ENCODE measurements at regions not wholly inside any gene's neighbourhood (a gene's known extent, or its start where the extent isn't known, plus 50 kb on each side); places are given as distances from the start of the nearest gene placed in this dataset.

DNA sequence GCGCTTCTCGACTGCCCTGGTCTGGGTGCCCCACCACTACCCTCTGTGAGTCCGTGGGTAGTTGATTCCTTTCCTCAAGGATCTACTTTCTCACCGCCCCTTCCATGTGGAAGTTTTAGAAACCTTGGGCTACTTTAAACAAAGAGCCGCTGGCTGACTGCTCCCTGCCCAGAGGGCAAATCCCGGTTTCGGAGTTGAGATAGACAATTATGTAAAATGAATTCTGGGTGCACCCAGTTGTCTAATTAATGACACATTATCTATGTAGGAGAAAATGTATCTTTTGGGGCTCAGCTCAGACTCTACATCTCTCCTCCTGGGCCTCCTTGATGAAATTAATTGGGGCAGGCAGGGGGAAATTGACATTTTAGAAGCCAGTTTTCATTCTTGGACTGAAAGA lies 305.4 kb downstream of the UQCRFS1 start:
- Histone ChIP-seq H2AFZ (ENCODE audit: low read depth, low read length) (no peak overlapping the region), H3K4me3 (replicated peaks in 1 of 3; ENCODE audit: insufficient read depth in 1 of 3, low read depth in 1 of 3, low read length in 3 of 3) (no peak overlapping the region), H3K79me2 (ENCODE audit: control insufficient read depth, insufficient read depth, low read length) (no peaks in the 10 kb centered on the region), H3K4me2 (ENCODE audit: insufficient read depth, low read length) (no peak overlapping the region), H3K9ac (replicated peaks; ENCODE audit: extremely low read depth, insufficient read depth, low read length) (no peak overlapping the region), H3K36me3 (ENCODE audit: control insufficient read depth in 2 of 2, extremely low read depth in 1 of 2, insufficient read depth in 2 of 2, low read length in 2 of 2) (no peaks in the 10 kb centered on the region), H4K20me1 (replicated peaks; ENCODE audit: control insufficient read depth, extremely low read depth, insufficient read depth, low read length) (no peaks in the 10 kb centered on the region), H3K27ac (ENCODE audit: insufficient read depth, low read depth, low read length) (no peak overlapping the region), H3K4me1 (ENCODE audit: control insufficient read depth, extremely low read depth, insufficient read depth, low read length) (no peaks in the 10 kb centered on the region), H3K9me3 (replicated peaks; ENCODE audit: control insufficient read depth, insufficient read depth, low read length) (peaks cover 6% of the 10 kb centered on the region), H3K9me1 (replicated peaks; ENCODE audit: control insufficient read depth, extremely low read depth, insufficient read depth, low read length) (no peaks in the 10 kb centered on the region), H3K27me3 (ENCODE audit: control insufficient read depth in 2 of 2, insufficient read depth in 2 of 2, low read length in 2 of 2) (no peaks in the 10 kb centered on the region)
- ChIA-PET CTCF (no interaction called here), POLR2A (no interaction called here)
- no TSS peak for BruUV-seq (replicated peaks)
- TF ChIP-seq POLR2A (IDR thresholded peaks at IDR 0.05; ENCODE audit: low read depth, low read length) (no peak), MYC (IDR thresholded peaks at IDR 0.05; ENCODE audit: low read depth, low read length) (no peak), POLR2AphosphoS5 (IDR thresholded peaks at IDR 0.05; ENCODE audit: insufficient read depth, low read depth, low read length) (no peak), EZH2 (IDR thresholded peaks at IDR 0.05; ENCODE audit: borderline replicate concordance, low read depth, low read length, severe bottlenecking) (no peak), FOS (IDR thresholded peaks at IDR 0.05; ENCODE audit: borderline replicate concordance, insufficient read depth, low read length) (no peak), GATA2 (IDR thresholded peaks at IDR 0.05; ENCODE audit: insufficient read depth, insufficient read length, low read depth, low read length) (no peak)
- TF ChIP-seq, protein P1, sequence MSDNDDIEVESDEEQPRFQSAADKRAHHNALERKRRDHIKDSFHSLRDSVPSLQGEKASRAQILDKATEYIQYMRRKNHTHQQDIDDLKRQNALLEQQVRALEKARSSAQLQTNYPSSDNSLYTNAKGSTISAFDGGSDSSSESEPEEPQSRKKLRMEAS (IDR thresholded peaks at IDR 0.05; ENCODE audit: insufficient read depth, insufficient read length): no peak
- TF ChIP-seq, protein P2, sequence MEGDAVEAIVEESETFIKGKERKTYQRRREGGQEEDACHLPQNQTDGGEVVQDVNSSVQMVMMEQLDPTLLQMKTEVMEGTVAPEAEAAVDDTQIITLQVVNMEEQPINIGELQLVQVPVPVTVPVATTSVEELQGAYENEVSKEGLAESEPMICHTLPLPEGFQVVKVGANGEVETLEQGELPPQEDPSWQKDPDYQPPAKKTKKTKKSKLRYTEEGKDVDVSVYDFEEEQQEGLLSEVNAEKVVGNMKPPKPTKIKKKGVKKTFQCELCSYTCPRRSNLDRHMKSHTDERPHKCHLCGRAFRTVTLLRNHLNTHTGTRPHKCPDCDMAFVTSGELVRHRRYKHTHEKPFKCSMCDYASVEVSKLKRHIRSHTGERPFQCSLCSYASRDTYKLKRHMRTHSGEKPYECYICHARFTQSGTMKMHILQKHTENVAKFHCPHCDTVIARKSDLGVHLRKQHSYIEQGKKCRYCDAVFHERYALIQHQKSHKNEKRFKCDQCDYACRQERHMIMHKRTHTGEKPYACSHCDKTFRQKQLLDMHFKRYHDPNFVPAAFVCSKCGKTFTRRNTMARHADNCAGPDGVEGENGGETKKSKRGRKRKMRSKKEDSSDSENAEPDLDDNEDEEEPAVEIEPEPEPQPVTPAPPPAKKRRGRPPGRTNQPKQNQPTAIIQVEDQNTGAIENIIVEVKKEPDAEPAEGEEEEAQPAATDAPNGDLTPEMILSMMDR (IDR thresholded peaks at IDR 0.05; ENCODE audit: extremely low read depth in 1 of 2, insufficient read depth in 1 of 2, low read depth in 1 of 2, low read length in 2 of 2): no peak
- FAIRE-seq (no peak), DNase-seq (ENCODE audit: low read depth, low spot score) (no peak)
- intact Hi-C loops (cut with micrococcal nuclease): no loop called here
- dilution Hi-C loops (cut with MboI; ENCODE audit: extremely low pct_ligation_motif_present, low sequenced_read_pairs): no loop called here

All from endothelial cell of umbilical vein (primary cell).